HepG2 (cell line): ENCODE measurements at regions not wholly inside any gene's neighbourhood (a gene's known extent, or its start where the extent isn't known, plus 50 kb on each side); places are given as distances from the start of the nearest gene placed in this dataset.

Experiments
- ATAC-seq: fragments of 200-7000 bp; cut with Tn5 transposase; 3 replicates; pipeline ENCODE4 v1.9.1; 2020; ENCODE audit warnings: mild to moderate bottlenecking, moderate library complexity
- BruUV-seq: library from RNA; stranded (reverse); fragments of 400-500 nt; replicated peaks from 2 replicates; lab custom pipeline; 2021; lab: Mats Ljungman, UMichigan
- CTCF ChIA-PET: fragments of 300-600 bp; formaldehyde crosslinking; extraction: SDS; loops from one replicate; lab custom pipeline; 2021; ENCODE audit warnings: low total read pairs, inconsistent platforms, low intra/inter-chr PET ratio; lab: Yijun Ruan, JAX
- POLR2A ChIA-PET: fragments of 350-600 bp; sonication (Branson Sonifier 250); formaldehyde crosslinking; loops from one replicate; lab custom pipeline; 2020; ENCODE audit warnings: antibody characterized with exemption, inconsistent platforms; lab: Yijun Ruan, JAX
- DNase-seq: peaks from one replicate; pipeline ENCODE4 v3.0.0-alpha.2; 2015; ENCODE audit warnings: low spot score
- FAIRE-seq: peaks from 3 replicates; lab custom pipeline; 2011; peaks lifted over from hg19 to GRCh38; lab: Jason Lieb, UNC
- H2AFZ ChIP-seq: one replicate; pipeline ENCODE4 v1.6.1; 2011; ENCODE audit warnings: low read length, inconsistent platforms
- H3K27ac ChIP-seq: fragments of 300-600 bp; 3 replicates; pipeline ENCODE4 v1.8.0; 2011; ENCODE audit warnings: mixed run types, mild to moderate bottlenecking, mixed read lengths, low read length, inconsistent platforms; ENCODE audit not compliant: insufficient read depth; ENCODE audit errors: extremely low read length
- H3K27me3 ChIP-seq, 2 experiments: fragments of 200-600 bp in 1 of 2; 2 replicates in 1 of 2; 3 replicates in 1 of 2; pipeline versions ENCODE4 v1.6.0 to v1.8.0; 2011; ENCODE audit warnings: low read length in 2 of 2, mild to moderate bottlenecking in 2 of 2, moderate library complexity in 2 of 2, inconsistent platforms in 1 of 2; ENCODE audit not compliant: insufficient read depth in 2 of 2, control insufficient read depth in 1 of 2
- H3K36me3 ChIP-seq, 2 experiments: fragments of 200-600 bp in 1 of 2; replicated peaks in 1 of 2; 2 replicates in 1 of 2; 3 replicates in 1 of 2; pipeline versions ENCODE4 v1.5.1 to v1.8.0; 2011; ENCODE audit warnings: low read length in 2 of 2, inconsistent platforms in 1 of 2; ENCODE audit not compliant: insufficient read depth in 2 of 2, control insufficient read depth in 1 of 2
- H3K4me1 ChIP-seq: 2 replicates; pipeline ENCODE4 v1.5.1; 2012; ENCODE audit warnings: low read length, inconsistent platforms; ENCODE audit not compliant: insufficient read depth
- H3K4me2 ChIP-seq: 2 replicates; pipeline ENCODE4 v1.6.0; 2011; ENCODE audit warnings: low read depth, low read length, inconsistent platforms
- H3K4me3 ChIP-seq, 3 experiments: fragments of 200-600 bp in 1 of 3; sonication (generic), shearing (Covaris generic) in 1 of 3; replicated peaks in 1 of 3; 2 replicates each; pipeline ENCODE4 v1.5.1; 2011 to 2016; ENCODE audit warnings: low read length in 3 of 3, inconsistent platforms in 2 of 3, low read depth in 2 of 3, mild to moderate bottlenecking in 2 of 3, control low read depth in 1 of 3, mixed read lengths in 1 of 3; ENCODE audit not compliant: insufficient read depth in 1 of 3
- H3K79me2 ChIP-seq: one replicate; pipeline ENCODE4 v1.6.1; 2011; ENCODE audit warnings: low read length, inconsistent platforms; ENCODE audit not compliant: insufficient read depth
- H3K9ac ChIP-seq: 2 replicates; pipeline ENCODE4 v1.6.0; 2011; ENCODE audit warnings: mild to moderate bottlenecking, low read depth, low read length, inconsistent platforms; ENCODE audit not compliant: insufficient read depth
- H3K9me3 ChIP-seq: 2 replicates; pipeline ENCODE4 v1.5.1; 2012; ENCODE audit warnings: mild to moderate bottlenecking, low read length
- H4K20me1 ChIP-seq: 2 replicates; pipeline ENCODE4 v1.6.0; 2011; ENCODE audit warnings: inconsistent platforms, mild to moderate bottlenecking, low read length, moderate library complexity; ENCODE audit not compliant: insufficient read depth
- ARNTL ChIP-seq: sonication (generic); formaldehyde crosslinking; IDR thresholded peaks from 2 replicates; pipeline ENCODE4 v1.4.0; 2020; ENCODE audit warnings: mild to moderate bottlenecking, missing genetic modification reagents
- BRCA1 ChIP-seq: sonication (generic); formaldehyde crosslinking; IDR thresholded peaks from 2 replicates; pipeline ENCODE4 v1.4.0; 2020; ENCODE audit warnings: missing genetic modification reagents
- FOXJ3 ChIP-seq: sonication (generic); formaldehyde crosslinking; IDR thresholded peaks from 2 replicates; pipeline ENCODE4 v1.4.0; 2020; ENCODE audit warnings: missing genetic modification reagents, mild to moderate bottlenecking, borderline replicate concordance
- KAT2B ChIP-seq: fragments of 150-350 bp; IDR thresholded peaks from 2 replicates; pipeline ENCODE4 v1.6.1; 2014; ENCODE audit warnings: low read depth, low read length, borderline replicate concordance
- POGZ ChIP-seq: sonication (generic); formaldehyde crosslinking; IDR thresholded peaks from 2 replicates; pipeline ENCODE4 v1.4.0; 2020; ENCODE audit warnings: mild to moderate bottlenecking, missing genetic modification reagents
- RAD51 ChIP-seq: fragments of 450-650 bp; IDR thresholded peaks from 2 replicates; pipeline ENCODE4 v1.6.1; 2016; ENCODE audit warnings: borderline replicate concordance
- RXRA ChIP-seq: sonication (generic); formaldehyde crosslinking; IDR thresholded peaks from 2 replicates; pipeline ENCODE4 v1.5.1; 2020; ENCODE audit warnings: missing genetic modification reagents
- TARDBP ChIP-seq: sonication (generic); formaldehyde crosslinking; IDR thresholded peaks from 2 replicates; pipeline ENCODE4 v1.8.0; 2022; ENCODE audit warnings: mild to moderate bottlenecking, missing genetic modification reagents
- ZBTB38 ChIP-seq: sonication (generic); formaldehyde crosslinking; IDR thresholded peaks from 2 replicates; pipeline ENCODE4 v1.5.1; 2020; ENCODE audit warnings: mild to moderate bottlenecking, missing genetic modification reagents
- ZMYM4 ChIP-seq: sonication (generic); formaldehyde crosslinking; IDR thresholded peaks from 2 replicates; pipeline ENCODE4 v1.8.1; 2023; ENCODE audit warnings: mild to moderate bottlenecking, missing genetic modification reagents
- ZNF280D ChIP-seq: sonication (generic); formaldehyde crosslinking; IDR thresholded peaks from 2 replicates; pipeline ENCODE4 v1.5.1; 2020; ENCODE audit warnings: mild to moderate bottlenecking, missing genetic modification reagents
- ZNF644 ChIP-seq: IDR thresholded peaks from 2 replicates; pipeline ENCODE4 v1.6.1; 2016; ENCODE audit warnings: low read depth
- ZNF670 ChIP-seq: sonication (generic); formaldehyde crosslinking; IDR thresholded peaks from 2 replicates; pipeline ENCODE4 v1.8.0; 2022; ENCODE audit warnings: mild to moderate bottlenecking, missing genetic modification reagents, borderline replicate concordance
- WGBS: methylation state at CpG from one replicate; pipeline ENCODE4 v1.1.6; 2017; ENCODE audit warnings: low lambda C conversion rate; 5-methylcytosine and 5-hydroxymethylcytosine counted together
- in situ Hi-C: cut with HindIII; loops from 2 replicates; pipeline ENCODE4 v1.10.0; 2017; ENCODE audit warnings: low pct_unique_long_range_greater_than_20kb; ENCODE audit not compliant: extremely low pct_ligation_motif_present
- intact Hi-C: fragments of 100-400 bp; cut with micrococcal nuclease; formaldehyde crosslinking; loops from one replicate; pipeline ENCODE4 v1.10.0; 2022; ENCODE audit not compliant: unreplicated experiment

- TF ChIP-seq ARNTL (CRISPR knock-in tag) (no peak), ZNF644 (CRISPR knock-in tag) (no peak), ZNF670 (CRISPR knock-in tag) (no peak), TARDBP (CRISPR knock-in tag) (no peak), POGZ (CRISPR knock-in tag) (no peak), RXRA (CRISPR knock-in tag) (no peak), ZMYM4 (no peak), RAD51 (no peak), ZBTB38 (no peak), FOXJ3 (CRISPR knock-in tag) (no peak)
- TF ChIP-seq, all 625 proteins: peak for 0
Measured at GRCh38 chr7:43044511-43044910, 67.9 kb upstream of the HECW1 start (continued).

DNA sequence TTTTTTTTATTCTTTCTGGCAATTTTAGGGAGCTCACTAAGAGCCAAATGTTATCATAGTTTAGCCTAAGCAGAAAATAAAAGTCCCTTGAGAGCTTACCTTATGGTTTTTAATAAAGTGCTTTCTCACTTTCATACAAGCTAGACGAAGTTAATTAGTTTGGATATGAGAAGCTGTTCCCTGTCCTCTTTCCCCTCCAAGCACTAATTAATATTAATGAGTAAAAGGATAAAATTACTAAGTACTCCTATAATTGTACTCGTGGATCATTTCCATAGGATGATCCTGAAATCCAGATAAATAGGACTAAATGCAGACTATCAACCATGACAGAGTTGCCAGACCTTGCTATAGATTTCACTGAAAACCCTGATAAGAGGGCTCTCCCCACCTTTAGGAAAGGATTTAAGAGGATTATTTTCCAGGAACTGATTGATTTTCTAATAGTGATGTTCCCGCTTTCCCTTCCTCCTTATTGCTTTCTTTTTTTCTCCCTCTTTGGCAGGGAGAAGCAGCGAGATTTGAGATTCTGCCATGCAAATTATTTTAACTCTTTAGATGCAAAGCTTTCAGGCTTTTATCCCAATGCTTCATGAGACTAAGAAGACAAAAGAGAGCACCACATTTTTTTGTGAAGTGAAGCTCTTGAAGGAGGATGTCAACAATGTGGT lies 58.3 kb upstream of the HECW1 start:
- intact Hi-C loops (no loop called here), in situ Hi-C loops (no loop called here)
- Histone ChIP-seq H3K4me1 (no peaks in the 10 kb centered on the region), H3K36me3 (no peaks in the 10 kb centered on the region), H3K4me2 (no peak overlapping the region), H2AFZ (no peak overlapping the region), H3K27me3 (no peaks in the 10 kb centered on the region), H3K9me3 (no peaks in the 10 kb centered on the region), H4K20me1 (no peaks in the 10 kb centered on the region), H3K4me3 (no peak overlapping the region), H3K79me2 (no peaks in the 10 kb centered on the region), H3K9ac (no peak overlapping the region), H3K27ac (no peak overlapping the region)
- ATAC-seq (no peak), DNase-seq (no peak), FAIRE-seq (no peak)
- TF ChIP-seq BRCA1 (CRISPR knock-in tag) (no peak), KAT2B (no peak), ZNF280D (CRISPR knock-in tag) (no peak)
- no TSS peak for BruUV-seq
- WGBS: 3% methylated on average over 4 of the region's 4 CpGs
- POLR2A ChIA-PET: no interaction called here
- CTCF ChIA-PET: no interaction called here
